DND-41 (cell line): ENCODE measurements at regions not wholly inside any gene's neighbourhood (a gene's known extent, or its start where the extent isn't known, plus 50 kb on each side); places are given as distances from the start of the nearest gene placed in this dataset.

Experiments
- ATAC-seq: fragments of 200-7000 bp; cut with Tn5 transposase; 3 replicates; pipeline ENCODE4 v1.9.1; 2021; ENCODE audit warnings: low read depth; ENCODE audit not compliant: insufficient read depth
- DNase-seq: peaks from one replicate; pipeline ENCODE4 v3.0.0-alpha.2; 2020
- H2AFZ ChIP-seq: 2 replicates; pipeline ENCODE4 v1.6.0; 2012; ENCODE audit warnings: low read depth, low read length
- H3K27ac ChIP-seq: 2 replicates; pipeline ENCODE4 v1.5.1; 2012; ENCODE audit warnings: low read length, inconsistent platforms
- H3K27me3 ChIP-seq: fragments of 200-600 bp; sonication (generic); 2 replicates; pipeline ENCODE4 v1.6.0; 2012; ENCODE audit warnings: low read length, mild to moderate bottlenecking, inconsistent platforms; ENCODE audit not compliant: insufficient read depth, poor library complexity
- H3K36me3 ChIP-seq: 2 replicates; pipeline ENCODE4 v1.5.1; 2012; ENCODE audit warnings: low read length, inconsistent platforms; ENCODE audit not compliant: insufficient read depth
- H3K4me1 ChIP-seq: 2 replicates; pipeline ENCODE4 v1.5.1; 2012; ENCODE audit warnings: mild to moderate bottlenecking, low read length; ENCODE audit not compliant: insufficient read depth
- H3K4me2 ChIP-seq: 2 replicates; pipeline ENCODE4 v1.6.0; 2012; ENCODE audit warnings: mild to moderate bottlenecking, moderate library complexity, low read length, inconsistent platforms; ENCODE audit not compliant: insufficient read depth
- H3K4me3 ChIP-seq, 2 experiments: fragments of 200-600 bp in 1 of 2; shearing (Covaris generic) in 1 of 2; 2 replicates each; pipeline ENCODE4 v1.5.1; 2012 to 2016; ENCODE audit warnings: inconsistent platforms in 2 of 2, low read length in 2 of 2, mild to moderate bottlenecking in 2 of 2, low read depth in 1 of 2, moderate library complexity in 1 of 2
- H3K79me2 ChIP-seq: 2 replicates; pipeline ENCODE4 v1.6.0; 2012; ENCODE audit warnings: low read length, inconsistent platforms; ENCODE audit not compliant: insufficient read depth
- H3K9ac ChIP-seq: 2 replicates; pipeline ENCODE4 v1.6.0; 2012; ENCODE audit warnings: low read depth, mild to moderate bottlenecking, inconsistent platforms, low read length, moderate library complexity
- H3K9me3 ChIP-seq: 2 replicates; pipeline ENCODE4 v1.5.1; 2012; ENCODE audit warnings: low read length, moderate library complexity, mild to moderate bottlenecking, inconsistent platforms; ENCODE audit not compliant: insufficient read depth, severe bottlenecking
- H4K20me1 ChIP-seq: 2 replicates; pipeline ENCODE4 v1.6.0; 2012; ENCODE audit warnings: low read length; ENCODE audit not compliant: insufficient read depth
- EZH2 ChIP-seq: IDR thresholded peaks from 3 replicates; pipeline ENCODE4 v1.6.1; 2012; ENCODE audit warnings: borderline replicate concordance, low read depth, mild to moderate bottlenecking, moderate library complexity, low read length, inconsistent platforms; ENCODE audit not compliant: severe bottlenecking
- TF ChIP-seq, protein P1 (sequence below): IDR thresholded peaks from 2 replicates; pipeline ENCODE4 v1.5.1; 2012; ENCODE audit warnings: borderline replicate concordance, low read length, moderate library complexity, mild to moderate bottlenecking; ENCODE audit not compliant: poor library complexity, severe bottlenecking; ENCODE audit errors: extremely low read depth

DNA sequence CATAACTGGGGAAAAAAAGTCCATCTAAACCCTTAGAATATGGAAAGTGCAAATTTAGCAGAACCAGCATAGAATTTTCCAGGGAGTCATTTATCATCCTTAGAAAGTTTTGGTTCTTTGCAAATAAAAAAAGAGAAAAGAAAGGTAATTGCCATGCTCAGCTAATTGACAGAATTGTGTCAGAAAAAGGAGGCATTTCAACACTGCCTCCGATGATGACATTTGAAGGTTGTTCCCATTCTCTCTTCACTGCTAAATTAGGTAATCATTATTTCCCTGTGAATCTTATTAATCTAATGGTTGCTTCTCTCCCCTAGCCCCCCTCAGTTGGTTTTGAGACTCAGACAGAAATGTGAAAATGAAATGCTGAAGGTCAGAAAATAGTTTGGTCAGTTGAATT lies 139.2 kb downstream of the PDCD6IP start:
- H4K20me1 ChIP-seq: no peaks in the 10 kb centered on the region
- ATAC-seq (no peak), DNase-seq (no peak)
- no peak overlapping the region for H3K27ac ChIP-seq
- H3K36me3 ChIP-seq: no peaks in the 10 kb centered on the region
- H3K9me3 ChIP-seq: peaks cover 2% of the 10 kb centered on the region
- H3K4me2 ChIP-seq: no peak overlapping the region
- no peaks in the 10 kb centered on the region for H3K79me2 ChIP-seq
- H3K9ac ChIP-seq: no peak overlapping the region
- H3K27me3 ChIP-seq: no peaks in the 10 kb centered on the region
- H3K4me1 ChIP-seq: no peaks in the 10 kb centered on the region
- no peak overlapping the region for H3K4me3 ChIP-seq
- H2AFZ ChIP-seq: no peak overlapping the region
- no peak for TF ChIP-seq EZH2
- TF ChIP-seq, protein P1, sequence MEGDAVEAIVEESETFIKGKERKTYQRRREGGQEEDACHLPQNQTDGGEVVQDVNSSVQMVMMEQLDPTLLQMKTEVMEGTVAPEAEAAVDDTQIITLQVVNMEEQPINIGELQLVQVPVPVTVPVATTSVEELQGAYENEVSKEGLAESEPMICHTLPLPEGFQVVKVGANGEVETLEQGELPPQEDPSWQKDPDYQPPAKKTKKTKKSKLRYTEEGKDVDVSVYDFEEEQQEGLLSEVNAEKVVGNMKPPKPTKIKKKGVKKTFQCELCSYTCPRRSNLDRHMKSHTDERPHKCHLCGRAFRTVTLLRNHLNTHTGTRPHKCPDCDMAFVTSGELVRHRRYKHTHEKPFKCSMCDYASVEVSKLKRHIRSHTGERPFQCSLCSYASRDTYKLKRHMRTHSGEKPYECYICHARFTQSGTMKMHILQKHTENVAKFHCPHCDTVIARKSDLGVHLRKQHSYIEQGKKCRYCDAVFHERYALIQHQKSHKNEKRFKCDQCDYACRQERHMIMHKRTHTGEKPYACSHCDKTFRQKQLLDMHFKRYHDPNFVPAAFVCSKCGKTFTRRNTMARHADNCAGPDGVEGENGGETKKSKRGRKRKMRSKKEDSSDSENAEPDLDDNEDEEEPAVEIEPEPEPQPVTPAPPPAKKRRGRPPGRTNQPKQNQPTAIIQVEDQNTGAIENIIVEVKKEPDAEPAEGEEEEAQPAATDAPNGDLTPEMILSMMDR: no peak

DNA sequence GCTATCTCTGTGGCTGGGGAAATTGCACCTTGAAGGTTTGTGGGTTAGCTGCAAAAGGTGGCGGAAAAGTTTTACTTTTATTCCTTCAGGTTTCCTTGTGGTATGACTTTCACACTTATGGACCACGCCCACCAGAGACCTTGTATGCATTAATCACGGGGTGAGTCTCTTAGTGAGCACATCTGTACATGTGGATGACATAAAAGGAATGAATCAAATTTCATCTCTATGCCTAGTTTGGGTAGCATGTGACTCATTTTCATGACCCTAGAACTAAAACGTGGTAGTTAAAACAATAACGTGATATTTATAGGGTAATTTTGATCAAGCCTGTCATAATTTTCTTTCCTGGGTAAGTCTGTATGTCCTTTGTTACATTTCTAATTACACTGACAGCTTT lies 141.7 kb downstream of the PDCD6IP start:
- no peaks in the 10 kb centered on the region for H3K4me1 ChIP-seq
- no peak for TF ChIP-seq EZH2
- TF ChIP-seq, protein P1: no peak
- no peaks in the 10 kb centered on the region for H3K79me2 ChIP-seq
- no peak overlapping the region for H3K4me3 ChIP-seq
- H3K9ac ChIP-seq: no peak overlapping the region
- no peak for DNase-seq
- H3K27me3 ChIP-seq: no peaks in the 10 kb centered on the region
- no peak for ATAC-seq
- H3K36me3 ChIP-seq: no peaks in the 10 kb centered on the region
- no peak overlapping the region for H3K4me2 ChIP-seq
- H3K27ac ChIP-seq: no peak overlapping the region
- H4K20me1 ChIP-seq: no peaks in the 10 kb centered on the region
- no peak overlapping the region for H2AFZ ChIP-seq
- H3K9me3 ChIP-seq: peaks cover 2% of the 10 kb centered on the region

DNA sequence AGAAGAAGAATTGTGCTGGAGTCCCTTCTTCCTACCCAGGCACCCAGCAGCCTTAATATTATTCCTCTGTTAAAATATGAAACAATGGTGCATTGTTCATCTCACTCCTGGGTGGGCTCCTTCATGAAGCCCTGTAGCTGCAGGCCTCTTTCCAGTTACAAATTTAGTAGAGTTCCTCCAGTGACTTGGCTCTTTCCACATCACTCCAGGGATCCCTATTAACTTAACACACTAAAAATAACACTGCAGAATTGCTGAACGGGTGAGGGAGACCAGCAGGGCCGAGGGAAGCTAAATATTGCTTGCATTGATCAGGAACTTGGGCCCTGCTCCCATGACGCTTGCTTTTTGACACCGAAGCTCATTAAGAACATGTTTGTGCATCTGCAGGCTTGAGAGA lies 142.3 kb downstream of the PDCD6IP start:
- DNase-seq (no peak), ATAC-seq (no peak)
- Histone ChIP-seq H3K79me2 (no peaks in the 10 kb centered on the region), H3K36me3 (no peaks in the 10 kb centered on the region), H3K9me3 (peaks cover 2% of the 10 kb centered on the region), H2AFZ (no peak overlapping the region), H3K4me1 (no peaks in the 10 kb centered on the region), H3K27me3 (no peaks in the 10 kb centered on the region), H4K20me1 (no peaks in the 10 kb centered on the region), H3K9ac (no peak overlapping the region), H3K27ac (no peak overlapping the region), H3K4me3 (no peak overlapping the region), H3K4me2 (no peak overlapping the region)
- TF ChIP-seq, protein P1: no peak
- no peak for TF ChIP-seq EZH2

DNA sequence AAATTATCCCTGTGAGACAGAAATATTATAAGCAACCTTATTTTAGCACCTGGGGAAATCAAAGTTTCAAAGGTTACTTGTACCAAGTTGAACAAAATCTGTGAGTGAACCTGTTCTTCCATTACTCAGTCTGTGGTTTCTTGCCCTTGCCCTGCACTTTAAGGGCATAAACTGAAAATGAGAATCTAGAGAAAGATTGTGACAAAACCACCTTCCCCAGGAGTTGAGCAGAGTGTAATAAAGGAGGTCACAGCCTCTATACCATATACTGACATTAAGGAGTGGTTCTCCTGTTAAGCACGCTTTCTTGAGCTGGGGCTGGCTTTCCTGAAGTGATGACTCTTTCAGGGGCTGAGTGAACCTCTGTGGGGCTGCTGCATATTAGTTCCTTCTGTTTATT lies 143.4 kb downstream of the PDCD6IP start:
- Histone ChIP-seq H3K4me3 (no peak overlapping the region), H2AFZ (no peak overlapping the region), H3K36me3 (no peaks in the 10 kb centered on the region), H3K9me3 (peaks cover 2% of the 10 kb centered on the region), H3K79me2 (no peaks in the 10 kb centered on the region), H4K20me1 (no peaks in the 10 kb centered on the region), H3K4me2 (no peak overlapping the region), H3K27ac (no peak overlapping the region), H3K4me1 (no peaks in the 10 kb centered on the region), H3K9ac (no peak overlapping the region), H3K27me3 (no peaks in the 10 kb centered on the region)
- DNase-seq (no peak), ATAC-seq (no peak)
- TF ChIP-seq, protein P1: no peak
- TF ChIP-seq EZH2: no peak
